Endothelial cell of umbilical vein (primary cell): ENCODE measurements at regions not wholly inside any gene's neighbourhood (a gene's known extent, or its start where the extent isn't known, plus 50 kb on each side); places are given as distances from the start of the nearest gene placed in this dataset.

Source experiments
- BruUV-seq: library from RNA; stranded (reverse); fragments of 400-500 nt; replicated peaks from 2 replicates; lab custom pipeline; 2021; lab: Mats Ljungman, UMichigan
- CTCF ChIA-PET: fragments of 300-600, 350-600 bp; sonication (Branson Sonifier 250); formaldehyde crosslinking; loops from one replicate; lab custom pipeline; 2021; ENCODE audit warnings: antibody characterized with exemption, inconsistent platforms; lab: Charles Lee
- POLR2A ChIA-PET: fragments of 300-600, 350-600 bp; sonication (Branson Sonifier 250); formaldehyde crosslinking; loops from one replicate; lab custom pipeline; 2021; ENCODE audit warnings: antibody characterized with exemption, inconsistent platforms; lab: Charles Lee
- DNase-seq: peaks from one replicate; pipeline ENCODE4 v3.0.0-alpha.2; 2011; ENCODE audit warnings: low read depth, low spot score
- FAIRE-seq: peaks from 2 replicates; lab custom pipeline; 2011; peaks lifted over from hg19 to GRCh38; lab: Jason Lieb, UNC
- H2AFZ ChIP-seq: 2 replicates; pipeline ENCODE4 v1.6.0; 2012; ENCODE audit warnings: low read depth, low read length, control low read depth, inconsistent platforms
- H3K27ac ChIP-seq: 2 replicates; pipeline ENCODE4 v1.5.1; 2011; ENCODE audit warnings: low read depth, mild to moderate bottlenecking, control low read depth, low read length, moderate library complexity; ENCODE audit not compliant: insufficient read depth
- H3K27me3 ChIP-seq, 2 experiments: 2 replicates each; pipeline versions ENCODE4 v1.6.0 to v1.6.1; 2011; ENCODE audit warnings: low read length in 2 of 2, mixed read lengths in 1 of 2; ENCODE audit not compliant: control insufficient read depth in 2 of 2, insufficient read depth in 2 of 2
- H3K36me3 ChIP-seq, 2 experiments: 2 replicates in 1 of 2; 3 replicates in 1 of 2; pipeline ENCODE4 v1.5.1; 2011; ENCODE audit warnings: low read length in 2 of 2, mild to moderate bottlenecking in 1 of 2, moderate library complexity in 1 of 2; ENCODE audit not compliant: control insufficient read depth in 2 of 2, insufficient read depth in 2 of 2; ENCODE audit errors: extremely low read depth in 1 of 2
- H3K4me1 ChIP-seq: 3 replicates; pipeline ENCODE4 v1.5.1; 2011; ENCODE audit warnings: mild to moderate bottlenecking, low read length; ENCODE audit not compliant: control insufficient read depth, insufficient read depth; ENCODE audit errors: extremely low read depth
- H3K4me2 ChIP-seq: 2 replicates; pipeline ENCODE4 v1.6.1; 2011; ENCODE audit warnings: low read length, control low read depth, mixed read lengths; ENCODE audit not compliant: insufficient read depth
- H3K4me3 ChIP-seq, 3 experiments: fragments of 200-600 bp in 1 of 3; sonication (generic), shearing (Covaris generic) in 1 of 3; replicated peaks in 1 of 3; 2 replicates each; pipeline ENCODE4 v1.5.1; 2011 to 2016; ENCODE audit warnings: control low read depth in 3 of 3, low read length in 3 of 3, mild to moderate bottlenecking in 2 of 3, inconsistent platforms in 1 of 3, low read depth in 1 of 3, moderate library complexity in 1 of 3; ENCODE audit not compliant: insufficient read depth in 1 of 3
- H3K79me2 ChIP-seq: 2 replicates; pipeline ENCODE4 v1.6.0; 2012; ENCODE audit warnings: low read length, inconsistent platforms; ENCODE audit not compliant: control insufficient read depth, insufficient read depth
- H3K9ac ChIP-seq: replicated peaks from 2 replicates; pipeline ENCODE3; 2011; ENCODE audit warnings: low read length, control low read depth; ENCODE audit not compliant: insufficient read depth; ENCODE audit errors: extremely low read depth
- H3K9me1 ChIP-seq: replicated peaks from 3 replicates; pipeline ENCODE4 v1.6.0; 2011; ENCODE audit warnings: mild to moderate bottlenecking, low read length; ENCODE audit not compliant: control insufficient read depth, insufficient read depth; ENCODE audit errors: extremely low read depth
- H3K9me3 ChIP-seq: replicated peaks from 2 replicates; pipeline ENCODE4 v1.5.1; 2012; ENCODE audit warnings: low read length, inconsistent platforms; ENCODE audit not compliant: control insufficient read depth, insufficient read depth
- H4K20me1 ChIP-seq: replicated peaks from 2 replicates; pipeline ENCODE3; 2011; ENCODE audit warnings: mild to moderate bottlenecking, low read length; ENCODE audit not compliant: control insufficient read depth, insufficient read depth; ENCODE audit errors: extremely low read depth
- CTCF ChIP-seq, 2 donors: IDR thresholded peaks; 1 replicate in 1 of 2; 2 replicates in 1 of 2; pipeline ENCODE4 v1.5.1; 2011; ENCODE audit warnings: low read length in 2 of 2, mild to moderate bottlenecking in 2 of 2, moderate library complexity in 2 of 2, control low read depth in 1 of 2, inconsistent platforms in 1 of 2, low read depth in 1 of 2; ENCODE audit not compliant: insufficient read depth in 1 of 2; ENCODE audit errors: extremely low read depth in 1 of 2
- EZH2 ChIP-seq: IDR thresholded peaks from 2 replicates; pipeline ENCODE4 v1.6.1; 2012; ENCODE audit warnings: borderline replicate concordance, low read depth, mild to moderate bottlenecking, moderate library complexity, low read length, inconsistent platforms; ENCODE audit not compliant: severe bottlenecking
- FOS ChIP-seq: IDR thresholded peaks from 2 replicates; pipeline ENCODE4 v1.6.1; 2011; ENCODE audit warnings: mild to moderate bottlenecking, low read length, moderate library complexity, borderline replicate concordance; ENCODE audit not compliant: insufficient read depth
- GATA2 ChIP-seq: IDR thresholded peaks from 2 replicates; pipeline ENCODE4 v1.7.0; 2011; ENCODE audit warnings: low read depth, mild to moderate bottlenecking, moderate library complexity, mixed read lengths, low read length; ENCODE audit not compliant: insufficient read length, insufficient read depth
- JUN ChIP-seq: IDR thresholded peaks from 2 replicates; pipeline ENCODE4 v1.6.1; 2011; ENCODE audit warnings: borderline replicate concordance, low read depth; ENCODE audit not compliant: insufficient read length, insufficient read depth
- MAX ChIP-seq: IDR thresholded peaks from 2 replicates; pipeline ENCODE4 v1.6.1; 2011; ENCODE audit not compliant: insufficient read depth, insufficient read length
- MYC ChIP-seq: IDR thresholded peaks from one replicate; pipeline ENCODE4 v1.6.1; 2011; ENCODE audit warnings: mild to moderate bottlenecking, low read depth, low read length
- POLR2A ChIP-seq: IDR thresholded peaks from 2 replicates; pipeline ENCODE4 v1.6.1; 2012; ENCODE audit warnings: low read depth, mild to moderate bottlenecking, control low read depth, low read length
- POLR2AphosphoS5 ChIP-seq: IDR thresholded peaks from 2 replicates; pipeline ENCODE4 v1.6.1; 2012; ENCODE audit warnings: low read depth, mild to moderate bottlenecking, control low read depth, low read length, moderate library complexity; ENCODE audit not compliant: insufficient read depth
- dilution Hi-C: fragments of 300-500 bp; cut with MboI; formaldehyde crosslinking; loops from one replicate; pipeline ENCODE4 v1.15.0; 2019; ENCODE audit warnings: low sequenced_read_pairs; ENCODE audit not compliant: extremely low pct_ligation_motif_present
- intact Hi-C: fragments of 100-400 bp; cut with micrococcal nuclease; formaldehyde crosslinking; loops from one replicate; pipeline ENCODE4 v1.10.0; 2022

DNA sequence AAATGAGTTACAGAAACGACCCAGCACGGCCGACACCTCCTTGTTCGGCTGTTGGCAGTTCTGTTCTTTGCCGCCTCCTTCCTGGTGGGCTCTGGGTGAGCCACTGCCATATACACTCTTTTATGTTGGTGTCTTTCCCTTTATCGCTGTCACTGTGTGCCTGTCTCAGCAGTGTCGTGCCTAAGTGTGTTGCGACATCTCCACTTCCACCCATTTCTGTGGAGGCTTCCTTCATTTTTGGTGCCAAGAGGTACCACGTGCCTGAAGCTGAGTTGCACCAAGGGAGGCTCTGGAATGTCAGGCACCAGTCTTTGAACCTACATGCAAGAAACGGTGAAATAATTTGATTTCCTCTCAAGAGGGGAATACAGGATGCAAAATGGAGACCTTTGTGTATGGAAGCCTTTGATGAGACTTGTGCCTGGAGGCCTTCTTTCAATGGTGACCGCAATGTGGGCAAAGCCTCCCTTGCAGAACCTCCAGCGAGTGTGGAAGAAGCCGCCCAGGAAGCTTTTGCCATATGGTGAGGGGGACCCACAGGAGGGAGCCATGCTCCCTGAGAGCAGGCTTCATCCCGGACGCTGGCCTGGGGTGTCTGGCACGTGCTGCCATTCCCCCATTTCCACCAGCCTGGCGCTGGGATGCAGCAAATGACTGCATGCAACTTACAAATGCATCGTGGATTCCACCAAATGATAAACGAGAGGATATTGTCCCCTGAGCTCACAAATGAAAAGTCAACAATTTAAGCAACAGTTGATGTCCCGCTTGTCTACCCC is 136.2 kb downstream of the TEX29 start:
- no peaks in the 10 kb centered on the region for H3K9me3 ChIP-seq
- TF ChIP-seq GATA2: no peak
- no peak overlapping the region for H3K9ac ChIP-seq
- H3K4me3 ChIP-seq: no peak overlapping the region
- no peak overlapping the region for H3K4me2 ChIP-seq
- H3K9me1 ChIP-seq: no peaks in the 10 kb centered on the region
- CTCF ChIA-PET: no interaction called here
- H3K79me2 ChIP-seq: no peaks in the 10 kb centered on the region
- H3K27me3 ChIP-seq: no peaks in the 10 kb centered on the region
- no peak overlapping the region for H3K27ac ChIP-seq
- no peaks in the 10 kb centered on the region for H4K20me1 ChIP-seq
- BruUV-seq: no TSS peak
- dilution Hi-C loops: no loop called here
- FAIRE-seq (no peak), DNase-seq (no peak)
- no peaks in the 10 kb centered on the region for H3K36me3 ChIP-seq
- POLR2A ChIA-PET: no interaction called here
- intact Hi-C loops: no loop called here
- H2AFZ ChIP-seq: no peak overlapping the region
- no peaks in the 10 kb centered on the region for H3K4me1 ChIP-seq

DNA sequence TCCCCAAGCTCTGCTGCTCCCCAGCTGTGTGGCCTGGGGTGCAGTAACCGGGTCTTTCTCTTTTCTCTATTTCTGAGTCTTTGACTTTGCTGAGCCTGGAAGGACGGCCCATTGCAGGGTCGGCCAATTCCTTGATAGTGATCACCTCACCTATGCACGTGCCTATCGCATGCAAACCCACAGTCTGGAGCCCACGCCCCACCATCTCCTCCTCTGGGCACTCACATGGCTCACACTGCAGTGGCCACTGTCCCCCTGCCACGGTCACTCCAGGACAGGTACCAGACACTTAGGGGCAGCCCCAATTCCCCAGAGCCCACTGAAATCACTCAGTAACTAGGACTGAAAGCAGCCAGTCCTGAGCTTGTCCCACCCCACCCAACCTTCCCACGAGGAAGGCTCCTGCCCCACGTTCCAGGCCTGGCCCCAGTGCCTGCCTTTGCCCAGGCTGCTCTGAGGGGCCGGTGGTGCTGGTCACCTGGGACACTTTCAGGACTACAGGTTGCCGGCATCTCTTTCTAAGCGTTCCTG is 137.6 kb downstream of the TEX29 start:
- Histone ChIP-seq H3K4me1 (no peaks in the 10 kb centered on the region), H3K27ac (no peak overlapping the region), H3K79me2 (no peaks in the 10 kb centered on the region), H3K9ac (no peak overlapping the region), H3K4me2 (no peak overlapping the region), H3K4me3 (no peak overlapping the region), H2AFZ (no peak overlapping the region), H3K36me3 (no peaks in the 10 kb centered on the region), H3K27me3 (no peaks in the 10 kb centered on the region), H3K9me1 (no peaks in the 10 kb centered on the region), H3K9me3 (no peaks in the 10 kb centered on the region), H4K20me1 (no peaks in the 10 kb centered on the region)
- intact Hi-C loops (no loop called here), dilution Hi-C loops (no loop called here)
- FAIRE-seq (no peak), DNase-seq (no peak)
- BruUV-seq: no TSS peak
- POLR2A ChIA-PET: no interaction called here
- TF ChIP-seq MAX: no peak
- no peak for TF ChIP-seq FOS
- TF ChIP-seq CTCF (IDR thresholded peaks at IDR 0.05; ENCODE audit: extremely low read depth in 1 of 2, insufficient read depth in 1 of 2, low read depth in 1 of 2, low read length in 2 of 2): no peak
- no peak for TF ChIP-seq POLR2A
- no peak for TF ChIP-seq JUN
- no peak for TF ChIP-seq MYC
- no peak for TF ChIP-seq EZH2
- TF ChIP-seq GATA2: no peak
- no peak for TF ChIP-seq POLR2AphosphoS5
- CTCF ChIA-PET: no interaction called here
